ENCODE measurements at regions not wholly inside any gene's neighbourhood (a gene's known extent, or its start where the extent isn't known, plus 50 kb on each side); places are given as distances from the start of the nearest gene placed in this dataset.

- TF ChIP-seq CTCF (IDR thresholded peaks at IDR 0.05) (no peak), EZH2 (IDR thresholded peaks at IDR 0.05) (no peak)
Measured at GRCh38 chr6:50259903-50260302, 210.2 kb upstream of the DEFB112 start.

All from neural progenitor cell (in vitro differentiated cells).